ENCODE measurements at regions not wholly inside any gene's neighbourhood (a gene's known extent, or its start where the extent isn't known, plus 50 kb on each side); places are given as distances from the start of the nearest gene placed in this dataset.

DNA sequence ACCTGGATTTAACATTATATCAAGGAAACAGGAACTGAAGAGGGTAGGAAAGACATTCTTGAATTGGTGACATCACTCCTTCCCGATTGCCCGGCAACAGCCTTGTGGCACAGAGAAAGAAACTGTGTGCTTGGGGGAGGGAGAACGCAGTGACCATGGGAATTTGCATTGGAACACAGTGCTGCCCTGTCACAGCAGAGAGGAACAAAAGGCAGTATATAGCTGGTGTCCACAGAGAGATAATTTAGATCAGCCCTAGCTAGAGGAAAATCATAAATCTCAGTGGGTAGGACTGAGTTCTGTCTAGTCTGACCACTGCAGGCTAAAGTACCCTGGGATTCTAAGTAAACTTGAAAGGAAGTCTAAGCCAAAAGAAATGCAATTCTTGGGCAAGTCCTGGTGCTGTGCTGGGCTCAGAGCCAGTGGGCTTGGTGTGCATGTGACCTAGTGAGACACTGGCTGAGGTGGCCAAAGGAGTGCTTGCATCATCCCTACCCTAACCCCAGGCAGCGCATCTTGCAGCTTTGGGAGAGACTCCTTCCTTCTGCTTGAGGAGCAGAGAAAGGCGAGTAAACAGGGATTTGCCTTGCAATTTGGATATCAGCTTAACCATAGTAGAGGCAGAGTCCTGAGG is 697.6 kb downstream of the HACE1 start:
- no peak for TF ChIP-seq GATA1 (IDR thresholded peaks at IDR 0.05; ENCODE audit: low read depth, low read length)
- TF ChIP-seq POLR2A (IDR thresholded peaks at IDR 0.05; ENCODE audit: low read length) = no peak
- no peak for DNase-seq

DNA sequence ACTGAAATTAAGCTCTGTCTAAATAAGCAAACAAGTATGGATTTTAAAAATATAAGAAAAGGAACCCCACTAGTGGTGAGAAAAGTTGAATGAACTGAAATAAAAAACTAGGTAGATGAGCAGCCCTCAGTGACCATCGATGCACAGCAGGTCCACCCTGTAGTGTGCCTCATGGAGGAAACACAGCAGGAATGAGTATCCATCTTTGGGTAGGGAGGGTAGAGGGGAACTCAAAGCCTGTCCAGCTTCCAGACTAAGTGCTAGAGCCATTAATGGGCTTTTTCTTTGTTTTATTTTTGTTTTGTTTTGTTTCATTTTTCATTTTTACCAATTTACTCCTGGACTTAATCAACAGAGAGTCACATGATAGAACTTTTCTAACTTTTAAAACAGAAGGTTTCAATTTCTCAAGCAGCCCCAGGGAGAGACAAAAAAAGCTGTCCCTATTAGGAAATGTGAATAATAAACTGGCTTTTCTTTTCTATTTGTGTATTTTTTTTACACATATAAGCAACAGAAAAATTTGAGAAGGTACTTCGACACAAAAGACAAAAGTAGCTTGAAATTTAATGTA is 700.6 kb downstream of the HACE1 start:
- TF ChIP-seq POLR2A (IDR thresholded peaks at IDR 0.05; ENCODE audit: low read length) (no peak), GATA1 (IDR thresholded peaks at IDR 0.05; ENCODE audit: low read depth, low read length) (no peak)
- DNase-seq = no peak

DNA sequence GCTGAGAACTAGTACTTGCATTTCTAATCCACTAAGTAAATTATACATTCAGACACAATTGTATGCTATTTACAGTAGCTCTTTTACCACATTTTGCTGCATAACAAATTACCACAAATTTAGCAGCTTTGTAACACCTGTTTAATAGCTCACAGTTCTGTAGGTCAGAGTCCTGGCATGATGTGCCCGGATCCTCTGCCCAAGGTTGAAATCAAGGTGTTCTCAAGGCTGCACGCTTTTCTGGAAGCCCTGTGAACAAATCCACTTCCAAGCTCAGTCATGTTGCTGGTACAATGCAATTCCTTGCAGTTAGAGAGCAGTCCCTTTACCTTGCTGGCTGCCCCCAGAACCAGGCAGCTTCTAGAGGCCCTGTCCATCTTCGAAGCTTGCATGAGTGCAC is 716.0 kb downstream of the HACE1 start:
- DNase-seq = no peak
- TF ChIP-seq POLR2A (IDR thresholded peaks at IDR 0.05; ENCODE audit: low read length) (no peak), GATA1 (IDR thresholded peaks at IDR 0.05; ENCODE audit: low read depth, low read length) (no peak)

DNA sequence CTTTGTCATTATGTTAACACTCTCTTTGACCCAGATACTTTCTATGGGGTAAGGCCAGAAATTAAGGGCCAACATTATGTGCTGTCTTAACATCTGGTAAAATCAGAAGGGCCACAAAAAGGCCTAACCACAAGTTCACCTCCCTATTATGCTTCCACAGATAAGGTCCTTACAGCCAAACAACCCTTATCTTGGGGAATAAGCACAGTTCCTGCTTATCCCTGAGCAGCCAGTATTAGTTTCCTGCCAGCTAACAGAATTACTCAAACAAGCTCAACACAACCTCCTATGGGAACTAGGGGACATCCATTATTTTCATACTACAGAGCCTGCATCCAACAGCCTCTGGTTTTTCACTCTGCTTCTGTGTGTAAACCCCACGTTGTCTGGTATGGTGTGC is 724.8 kb downstream of the HACE1 start:
- DNase-seq = peak; percentile 9 to 65
- TF ChIP-seq GATA1 (IDR thresholded peaks at IDR 0.05; ENCODE audit: low read depth, low read length) = no peak
- TF ChIP-seq POLR2A (IDR thresholded peaks at IDR 0.05; ENCODE audit: low read length) = no peak

DNA sequence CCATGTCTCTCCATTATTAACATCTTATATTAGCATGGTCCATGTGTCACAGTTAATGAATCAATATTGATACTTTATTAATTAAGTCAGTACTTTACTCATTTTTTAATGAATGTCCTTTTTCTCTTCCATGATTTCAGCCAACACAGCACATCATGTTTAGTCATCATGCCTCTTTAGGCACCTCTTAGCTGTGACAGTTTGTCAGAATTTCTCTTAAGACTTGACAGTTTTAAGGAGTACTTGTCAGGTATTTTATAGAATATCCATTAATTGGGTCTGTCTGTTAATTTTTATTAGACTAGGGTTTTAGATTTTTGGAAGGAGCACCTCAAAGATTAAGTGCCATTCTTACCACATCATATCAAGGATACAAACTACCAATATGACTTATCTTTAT is 729.4 kb downstream of the HACE1 start:
- no peak for TF ChIP-seq POLR2A (IDR thresholded peaks at IDR 0.05; ENCODE audit: low read length)
- TF ChIP-seq GATA1 (IDR thresholded peaks at IDR 0.05; ENCODE audit: low read depth, low read length) = no peak
- no peak for DNase-seq

DNA sequence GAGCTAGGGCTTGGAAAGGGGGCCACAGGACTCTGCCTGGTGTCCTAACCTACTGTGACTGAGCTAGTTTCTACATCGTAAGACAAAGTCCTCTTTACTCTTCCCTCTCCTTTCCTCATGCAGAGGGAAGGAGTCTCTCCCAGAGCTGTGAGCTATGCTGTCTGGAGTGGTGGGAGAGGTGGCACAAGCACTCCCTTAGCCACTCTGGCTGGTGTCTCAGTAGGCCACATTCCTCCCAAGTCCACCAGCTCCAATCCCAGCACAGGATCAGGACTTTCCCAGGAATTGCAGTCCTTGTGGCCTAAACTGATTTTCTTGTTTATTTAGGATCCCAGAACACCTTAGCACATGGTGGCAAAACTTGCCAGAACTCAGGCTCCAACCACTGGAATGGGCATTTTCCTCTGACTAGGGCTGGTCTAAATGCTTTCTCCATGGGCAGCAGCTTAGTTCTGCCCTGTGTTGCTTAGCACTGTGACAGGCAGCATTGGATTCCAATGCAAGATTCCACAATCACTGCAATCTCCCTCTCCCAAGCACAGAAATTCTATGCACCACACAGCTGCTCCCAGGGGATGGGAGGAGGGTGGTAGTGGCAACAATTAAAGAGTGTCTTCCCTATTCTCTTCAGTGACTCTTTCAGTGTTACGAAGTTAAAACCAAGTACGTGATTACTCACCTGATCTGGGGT is 733.3 kb downstream of the HACE1 start:
- no peak for DNase-seq
- TF ChIP-seq POLR2A (IDR thresholded peaks at IDR 0.05; ENCODE audit: low read length) = no peak
- no peak for TF ChIP-seq GATA1 (IDR thresholded peaks at IDR 0.05; ENCODE audit: low read depth, low read length)

DNA sequence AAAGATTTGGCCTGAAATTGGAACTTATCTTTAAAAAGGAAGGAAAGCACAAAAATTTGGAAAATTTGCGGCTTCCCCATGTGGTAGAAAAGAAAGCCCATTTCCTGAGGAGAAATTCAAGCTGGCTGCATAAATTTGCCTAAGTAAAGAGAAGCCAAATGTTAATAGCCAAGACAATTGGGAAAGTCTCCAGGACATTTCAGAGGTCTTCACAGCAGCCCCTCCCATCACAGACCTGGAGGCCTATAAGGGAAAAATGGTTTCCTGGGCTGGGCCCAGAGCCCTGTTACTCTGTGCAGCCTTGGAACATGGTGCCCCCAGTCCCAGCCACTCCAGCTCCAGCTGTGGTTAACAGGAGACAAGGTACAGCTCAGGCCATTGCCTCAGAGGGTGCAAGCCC is 736.5 kb downstream of the HACE1 start:
- DNase-seq = no peak
- no peak for TF ChIP-seq POLR2A (IDR thresholded peaks at IDR 0.05; ENCODE audit: low read length)
- TF ChIP-seq GATA1 (IDR thresholded peaks at IDR 0.05; ENCODE audit: low read depth, low read length) = no peak

DNA sequence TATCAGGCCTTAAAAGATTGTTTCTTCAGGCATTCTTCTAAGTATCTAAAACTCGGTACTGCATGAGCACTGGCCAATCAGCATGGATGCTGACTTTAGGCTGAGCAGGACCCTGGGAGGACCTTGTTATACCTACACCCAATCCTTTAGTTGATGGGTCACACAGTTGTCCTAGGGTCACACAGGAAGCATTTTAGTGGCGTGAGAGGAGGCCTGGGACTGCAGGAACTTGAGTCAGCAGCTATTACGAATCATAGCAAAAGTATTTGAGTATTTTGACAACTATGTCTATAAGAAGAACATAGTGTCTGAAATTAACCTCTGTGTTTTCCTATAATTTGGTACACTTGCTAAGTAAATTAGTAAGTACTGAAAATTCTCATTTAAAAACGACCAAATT is 741.4 kb downstream of the HACE1 start:
- TF ChIP-seq GATA1 (IDR thresholded peaks at IDR 0.05; ENCODE audit: low read depth, low read length) (no peak), POLR2A (IDR thresholded peaks at IDR 0.05; ENCODE audit: low read length) (no peak)

DNA sequence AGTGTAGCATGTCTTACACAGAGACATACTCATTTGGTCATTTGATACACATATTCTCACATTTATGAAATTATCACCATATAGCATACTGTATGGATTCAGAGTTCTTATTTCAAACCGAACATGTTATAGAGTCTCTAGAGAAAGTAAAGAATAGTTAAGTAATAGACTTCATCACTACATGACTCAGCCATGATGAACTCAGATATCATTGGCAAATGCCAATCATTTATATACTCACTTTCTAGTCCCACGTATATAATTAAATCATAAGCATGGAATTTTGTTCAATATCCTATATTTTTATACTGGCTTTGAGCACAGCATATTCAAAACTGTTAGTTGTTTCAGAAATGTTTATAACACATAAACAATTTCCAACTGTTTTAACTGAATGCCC is 749.9 kb downstream of the HACE1 start:
- no peak for TF ChIP-seq GATA1 (IDR thresholded peaks at IDR 0.05; ENCODE audit: low read depth, low read length)
- TF ChIP-seq POLR2A (IDR thresholded peaks at IDR 0.05; ENCODE audit: low read length) = no peak
- no peak for DNase-seq

More for the DNA sequence above, 741.4 kb downstream of the HACE1 start:
- no peak for DNase-seq

DNA sequence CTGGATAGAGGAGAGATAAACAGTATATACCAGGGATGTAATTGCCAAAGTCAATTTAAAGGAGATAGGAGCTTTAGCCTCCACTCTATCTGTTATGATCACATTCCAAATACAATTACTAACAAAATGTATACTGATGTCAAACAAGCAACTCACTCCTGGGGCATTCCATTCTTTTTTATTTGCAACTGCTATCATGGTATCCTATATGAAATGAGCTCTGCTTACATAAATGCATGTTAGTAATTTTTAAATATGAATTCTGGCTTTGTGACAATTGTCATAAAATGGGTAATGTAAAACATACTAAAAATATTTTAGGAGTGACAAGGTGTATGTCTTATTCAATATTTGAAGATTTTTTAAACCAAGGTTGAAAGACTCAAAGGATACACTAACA is 751.1 kb downstream of the HACE1 start:
- TF ChIP-seq GATA1 (IDR thresholded peaks at IDR 0.05; ENCODE audit: low read depth, low read length) (no peak), POLR2A (IDR thresholded peaks at IDR 0.05; ENCODE audit: low read length) (no peak)
- DNase-seq = no peak

DNA sequence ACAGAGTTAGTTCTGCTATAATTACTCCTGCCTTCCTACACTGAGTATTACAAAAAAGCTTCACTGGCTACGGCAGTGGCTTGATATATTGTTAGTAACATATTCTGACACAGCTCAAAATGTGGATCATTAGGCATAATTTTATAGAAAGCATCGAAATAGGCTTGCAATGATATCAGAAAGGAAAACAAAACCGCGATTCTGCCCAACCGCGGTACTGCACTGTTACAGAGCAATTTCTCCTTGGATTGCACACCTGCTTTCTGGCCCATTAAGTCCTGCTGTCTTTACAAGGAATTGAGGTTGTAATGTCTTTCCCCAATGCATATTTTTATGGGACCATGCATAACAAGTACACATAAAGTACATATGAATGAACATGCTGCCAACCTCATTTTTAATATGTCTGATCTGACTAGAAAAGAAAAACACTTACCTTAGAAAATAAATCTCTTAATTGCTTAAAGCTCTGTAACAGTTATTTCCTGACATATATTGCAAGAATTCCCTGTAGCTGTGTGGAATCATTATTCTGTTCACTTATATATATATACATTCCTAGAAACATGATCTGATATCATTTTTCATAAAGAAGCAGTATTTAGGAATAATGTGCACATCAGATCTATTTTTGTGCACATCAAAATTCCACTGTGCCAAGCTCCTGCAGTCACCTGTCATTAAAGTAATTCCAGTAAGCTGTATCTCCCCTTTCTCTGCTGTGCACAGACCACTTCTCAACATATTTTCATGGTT is 763.9 kb downstream of the HACE1 start:
- TF ChIP-seq GATA1 (IDR thresholded peaks at IDR 0.05; ENCODE audit: low read depth, low read length) (no peak), POLR2A (IDR thresholded peaks at IDR 0.05; ENCODE audit: low read length) (no peak)
- DNase-seq = no peak

DNA sequence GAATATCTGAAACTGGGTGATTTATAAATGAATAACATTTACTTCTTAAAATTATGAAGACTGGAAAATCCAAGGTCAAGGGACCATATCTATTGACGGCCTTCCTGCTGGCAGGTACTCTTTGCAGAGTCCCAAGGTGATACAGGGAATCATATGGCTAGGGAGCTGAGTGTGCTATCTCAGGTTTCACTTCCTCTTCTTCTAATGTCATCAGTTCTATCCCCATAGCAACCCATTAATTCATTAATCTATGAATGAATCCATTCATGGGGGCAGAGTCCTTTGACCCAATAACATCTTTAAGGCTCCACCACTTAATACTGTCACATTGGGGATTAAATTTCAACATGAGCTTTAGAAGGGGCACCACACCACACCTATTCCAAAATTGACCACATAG is 772.0 kb downstream of the HACE1 start:
- TF ChIP-seq GATA1 (IDR thresholded peaks at IDR 0.05; ENCODE audit: low read depth, low read length) = no peak
- TF ChIP-seq POLR2A (IDR thresholded peaks at IDR 0.05; ENCODE audit: low read length) = no peak
- DNase-seq = no peak

DNA sequence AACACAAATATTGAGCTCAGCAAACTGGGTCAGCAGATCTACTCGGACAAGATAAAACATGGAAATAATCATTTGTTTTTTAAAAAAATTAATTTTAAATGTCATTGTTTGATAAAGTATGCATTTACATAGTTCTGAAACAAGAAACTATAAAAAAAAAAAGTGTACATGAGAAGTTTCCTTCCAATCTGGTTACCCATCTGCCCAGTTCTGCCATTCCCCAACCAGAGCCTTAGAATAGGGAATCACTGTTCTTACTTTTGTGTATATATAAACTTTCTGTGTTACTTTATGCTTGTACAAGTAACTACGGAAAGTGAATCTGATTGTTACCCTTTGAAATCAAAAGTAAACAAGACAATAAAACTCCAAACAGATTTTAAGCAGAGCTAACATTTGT is 791.4 kb downstream of the HACE1 start:
- DNase-seq = no peak
- TF ChIP-seq POLR2A (IDR thresholded peaks at IDR 0.05; ENCODE audit: low read length) (no peak), GATA1 (IDR thresholded peaks at IDR 0.05; ENCODE audit: low read depth, low read length) (no peak)

DNA sequence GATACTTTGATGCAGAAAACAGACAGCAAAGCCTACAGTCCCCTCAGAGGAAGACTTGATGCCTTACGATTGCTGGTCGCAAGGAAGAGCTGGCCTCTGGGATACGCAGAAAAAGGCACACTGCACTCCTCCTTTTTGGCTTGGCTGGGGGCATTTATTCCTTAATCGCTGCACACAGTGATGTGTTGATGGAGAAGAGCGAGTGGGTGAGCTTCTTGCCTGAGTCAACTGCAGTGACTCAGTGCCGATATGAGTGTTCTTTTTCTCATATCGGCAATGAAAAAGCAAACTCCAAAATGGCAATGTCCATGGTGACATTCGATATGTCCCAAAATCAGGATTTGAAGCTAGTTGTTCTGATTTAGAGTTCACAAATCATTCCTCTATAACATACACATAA is 794.8 kb downstream of the HACE1 start:
- no peak for DNase-seq
- no peak for TF ChIP-seq GATA1 (IDR thresholded peaks at IDR 0.05; ENCODE audit: low read depth, low read length)
